Spleen (tissue), 7 donors: ENCODE measurements at regions not wholly inside any gene's neighbourhood (a gene's known extent, or its start where the extent isn't known, plus 50 kb on each side); places are given as distances from the start of the nearest gene placed in this dataset.

Source experiments
- POLR2AphosphoS5 ChIP-seq, 3 donors: sonication (generic); formaldehyde crosslinking; IDR thresholded peaks; one replicate each; pipeline ENCODE4 v1.5.1; 2017; ENCODE audit warnings: antibody characterized with exemption in 3 of 3
- TF ChIP-seq, protein P1 (sequence below), 11 experiments: fragments of 200-600 bp in 7 of 11; fragments of 450-650 bp in 4 of 11; sonication (generic) in 4 of 11; IDR thresholded peaks in 8 of 11; conservative IDR thresholded peaks in 3 of 11; 1 replicate in 7 of 11; 2 replicates in 4 of 11; pipeline versions ENCODE4 v1.4.0 to v1.8.0; 2016 to 2021; ENCODE audit warnings: antibody characterized with exemption in 11 of 11, inconsistent platforms in 4 of 11, mild to moderate bottlenecking in 1 of 11
- donor health status: DM: no; HTN: no; CAD: no; lungs with moderate emphysema.
- donor health status: DM: no; HTN: no; CAD: no.
- donor health status: DM: no; HTN: no; CAD: no.

DNA sequence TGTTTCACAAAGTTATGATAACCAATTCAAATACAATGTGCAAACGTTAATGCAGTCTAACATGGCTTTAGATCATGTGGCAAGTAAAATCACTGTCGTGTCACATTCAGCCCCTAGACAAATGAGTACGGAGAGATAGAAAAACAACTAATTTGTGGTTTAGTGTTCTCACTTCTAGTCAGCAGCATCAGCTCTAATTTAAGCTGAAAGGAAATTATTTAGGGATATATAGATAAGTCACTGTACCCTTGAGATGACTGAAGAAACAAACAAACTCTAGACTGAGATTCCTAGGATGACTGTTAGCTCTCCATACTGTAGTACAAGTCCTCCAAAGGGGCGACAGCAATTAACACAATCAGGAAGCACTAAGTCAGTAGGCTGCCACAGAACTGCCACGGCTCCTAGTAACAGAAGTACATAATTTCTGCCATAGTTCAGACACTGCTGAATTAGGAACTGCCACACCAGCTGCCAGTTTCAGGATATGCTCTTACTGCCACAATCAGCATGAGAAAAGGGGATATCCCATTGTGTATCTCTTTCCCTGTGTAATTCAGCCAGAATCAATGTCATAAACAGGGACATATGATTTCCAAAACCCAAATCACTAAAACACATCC, 150.4 kb upstream of the NEGR1 start:
- TF ChIP-seq POLR2AphosphoS5 (IDR thresholded peaks at IDR 0.05), result no peak
- TF ChIP-seq, protein P1, sequence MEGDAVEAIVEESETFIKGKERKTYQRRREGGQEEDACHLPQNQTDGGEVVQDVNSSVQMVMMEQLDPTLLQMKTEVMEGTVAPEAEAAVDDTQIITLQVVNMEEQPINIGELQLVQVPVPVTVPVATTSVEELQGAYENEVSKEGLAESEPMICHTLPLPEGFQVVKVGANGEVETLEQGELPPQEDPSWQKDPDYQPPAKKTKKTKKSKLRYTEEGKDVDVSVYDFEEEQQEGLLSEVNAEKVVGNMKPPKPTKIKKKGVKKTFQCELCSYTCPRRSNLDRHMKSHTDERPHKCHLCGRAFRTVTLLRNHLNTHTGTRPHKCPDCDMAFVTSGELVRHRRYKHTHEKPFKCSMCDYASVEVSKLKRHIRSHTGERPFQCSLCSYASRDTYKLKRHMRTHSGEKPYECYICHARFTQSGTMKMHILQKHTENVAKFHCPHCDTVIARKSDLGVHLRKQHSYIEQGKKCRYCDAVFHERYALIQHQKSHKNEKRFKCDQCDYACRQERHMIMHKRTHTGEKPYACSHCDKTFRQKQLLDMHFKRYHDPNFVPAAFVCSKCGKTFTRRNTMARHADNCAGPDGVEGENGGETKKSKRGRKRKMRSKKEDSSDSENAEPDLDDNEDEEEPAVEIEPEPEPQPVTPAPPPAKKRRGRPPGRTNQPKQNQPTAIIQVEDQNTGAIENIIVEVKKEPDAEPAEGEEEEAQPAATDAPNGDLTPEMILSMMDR (IDR thresholded peaks at IDR 0.05 in 8 of 11, conservative IDR thresholded peaks at IDR 0.05 in 3 of 11), result no peak
